Endothelial cell of umbilical vein (primary cell): ENCODE measurements at regions not wholly inside any gene's neighbourhood (a gene's known extent, or its start where the extent isn't known, plus 50 kb on each side); places are given as distances from the start of the nearest gene placed in this dataset.

Source experiments
- BruUV-seq: library from RNA; stranded (reverse); fragments of 400-500 nt; replicated peaks from 2 replicates; lab custom pipeline; 2021; lab: Mats Ljungman, UMichigan
- CTCF ChIA-PET: fragments of 300-600, 350-600 bp; sonication (Branson Sonifier 250); formaldehyde crosslinking; loops from one replicate; lab custom pipeline; 2021; ENCODE audit warnings: antibody characterized with exemption, inconsistent platforms; lab: Charles Lee
- POLR2A ChIA-PET: fragments of 300-600, 350-600 bp; sonication (Branson Sonifier 250); formaldehyde crosslinking; loops from one replicate; lab custom pipeline; 2021; ENCODE audit warnings: antibody characterized with exemption, inconsistent platforms; lab: Charles Lee
- DNase-seq: peaks from one replicate; pipeline ENCODE4 v3.0.0-alpha.2; 2011; ENCODE audit warnings: low read depth, low spot score
- FAIRE-seq: peaks from 2 replicates; lab custom pipeline; 2011; peaks lifted over from hg19 to GRCh38; lab: Jason Lieb, UNC
- H2AFZ ChIP-seq: 2 replicates; pipeline ENCODE4 v1.6.0; 2012; ENCODE audit warnings: low read depth, low read length, control low read depth, inconsistent platforms
- H3K27ac ChIP-seq: 2 replicates; pipeline ENCODE4 v1.5.1; 2011; ENCODE audit warnings: low read depth, mild to moderate bottlenecking, control low read depth, low read length, moderate library complexity; ENCODE audit not compliant: insufficient read depth
- H3K27me3 ChIP-seq, 2 experiments: 2 replicates each; pipeline versions ENCODE4 v1.6.0 to v1.6.1; 2011; ENCODE audit warnings: low read length in 2 of 2, mixed read lengths in 1 of 2; ENCODE audit not compliant: control insufficient read depth in 2 of 2, insufficient read depth in 2 of 2
- H3K36me3 ChIP-seq, 2 experiments: 2 replicates in 1 of 2; 3 replicates in 1 of 2; pipeline ENCODE4 v1.5.1; 2011; ENCODE audit warnings: low read length in 2 of 2, mild to moderate bottlenecking in 1 of 2, moderate library complexity in 1 of 2; ENCODE audit not compliant: control insufficient read depth in 2 of 2, insufficient read depth in 2 of 2; ENCODE audit errors: extremely low read depth in 1 of 2
- H3K4me1 ChIP-seq: 3 replicates; pipeline ENCODE4 v1.5.1; 2011; ENCODE audit warnings: mild to moderate bottlenecking, low read length; ENCODE audit not compliant: control insufficient read depth, insufficient read depth; ENCODE audit errors: extremely low read depth
- H3K4me2 ChIP-seq: 2 replicates; pipeline ENCODE4 v1.6.1; 2011; ENCODE audit warnings: low read length, control low read depth, mixed read lengths; ENCODE audit not compliant: insufficient read depth
- H3K4me3 ChIP-seq, 3 experiments: fragments of 200-600 bp in 1 of 3; sonication (generic), shearing (Covaris generic) in 1 of 3; replicated peaks in 1 of 3; 2 replicates each; pipeline ENCODE4 v1.5.1; 2011 to 2016; ENCODE audit warnings: control low read depth in 3 of 3, low read length in 3 of 3, mild to moderate bottlenecking in 2 of 3, inconsistent platforms in 1 of 3, low read depth in 1 of 3, moderate library complexity in 1 of 3; ENCODE audit not compliant: insufficient read depth in 1 of 3
- H3K79me2 ChIP-seq: 2 replicates; pipeline ENCODE4 v1.6.0; 2012; ENCODE audit warnings: low read length, inconsistent platforms; ENCODE audit not compliant: control insufficient read depth, insufficient read depth
- H3K9ac ChIP-seq: replicated peaks from 2 replicates; pipeline ENCODE3; 2011; ENCODE audit warnings: low read length, control low read depth; ENCODE audit not compliant: insufficient read depth; ENCODE audit errors: extremely low read depth
- H3K9me1 ChIP-seq: replicated peaks from 3 replicates; pipeline ENCODE4 v1.6.0; 2011; ENCODE audit warnings: mild to moderate bottlenecking, low read length; ENCODE audit not compliant: control insufficient read depth, insufficient read depth; ENCODE audit errors: extremely low read depth
- H3K9me3 ChIP-seq: replicated peaks from 2 replicates; pipeline ENCODE4 v1.5.1; 2012; ENCODE audit warnings: low read length, inconsistent platforms; ENCODE audit not compliant: control insufficient read depth, insufficient read depth
- H4K20me1 ChIP-seq: replicated peaks from 2 replicates; pipeline ENCODE3; 2011; ENCODE audit warnings: mild to moderate bottlenecking, low read length; ENCODE audit not compliant: control insufficient read depth, insufficient read depth; ENCODE audit errors: extremely low read depth
- CTCF ChIP-seq, 2 donors: IDR thresholded peaks; 1 replicate in 1 of 2; 2 replicates in 1 of 2; pipeline ENCODE4 v1.5.1; 2011; ENCODE audit warnings: low read length in 2 of 2, mild to moderate bottlenecking in 2 of 2, moderate library complexity in 2 of 2, control low read depth in 1 of 2, inconsistent platforms in 1 of 2, low read depth in 1 of 2; ENCODE audit not compliant: insufficient read depth in 1 of 2; ENCODE audit errors: extremely low read depth in 1 of 2
- EZH2 ChIP-seq: IDR thresholded peaks from 2 replicates; pipeline ENCODE4 v1.6.1; 2012; ENCODE audit warnings: borderline replicate concordance, low read depth, mild to moderate bottlenecking, moderate library complexity, low read length, inconsistent platforms; ENCODE audit not compliant: severe bottlenecking
- FOS ChIP-seq: IDR thresholded peaks from 2 replicates; pipeline ENCODE4 v1.6.1; 2011; ENCODE audit warnings: mild to moderate bottlenecking, low read length, moderate library complexity, borderline replicate concordance; ENCODE audit not compliant: insufficient read depth
- GATA2 ChIP-seq: IDR thresholded peaks from 2 replicates; pipeline ENCODE4 v1.7.0; 2011; ENCODE audit warnings: low read depth, mild to moderate bottlenecking, moderate library complexity, mixed read lengths, low read length; ENCODE audit not compliant: insufficient read length, insufficient read depth
- JUN ChIP-seq: IDR thresholded peaks from 2 replicates; pipeline ENCODE4 v1.6.1; 2011; ENCODE audit warnings: borderline replicate concordance, low read depth; ENCODE audit not compliant: insufficient read length, insufficient read depth
- MAX ChIP-seq: IDR thresholded peaks from 2 replicates; pipeline ENCODE4 v1.6.1; 2011; ENCODE audit not compliant: insufficient read depth, insufficient read length
- MYC ChIP-seq: IDR thresholded peaks from one replicate; pipeline ENCODE4 v1.6.1; 2011; ENCODE audit warnings: mild to moderate bottlenecking, low read depth, low read length
- POLR2A ChIP-seq: IDR thresholded peaks from 2 replicates; pipeline ENCODE4 v1.6.1; 2012; ENCODE audit warnings: low read depth, mild to moderate bottlenecking, control low read depth, low read length
- POLR2AphosphoS5 ChIP-seq: IDR thresholded peaks from 2 replicates; pipeline ENCODE4 v1.6.1; 2012; ENCODE audit warnings: low read depth, mild to moderate bottlenecking, control low read depth, low read length, moderate library complexity; ENCODE audit not compliant: insufficient read depth
- dilution Hi-C: fragments of 300-500 bp; cut with MboI; formaldehyde crosslinking; loops from one replicate; pipeline ENCODE4 v1.15.0; 2019; ENCODE audit warnings: low sequenced_read_pairs; ENCODE audit not compliant: extremely low pct_ligation_motif_present
- intact Hi-C: fragments of 100-400 bp; cut with micrococcal nuclease; formaldehyde crosslinking; loops from one replicate; pipeline ENCODE4 v1.10.0; 2022

- H3K4me1 ChIP-seq: no peaks in the 10 kb centered on the region
- H3K9me1 ChIP-seq: no peaks in the 10 kb centered on the region
- no peaks in the 10 kb centered on the region for H3K27me3 ChIP-seq
- dilution Hi-C loops (no loop called here), intact Hi-C loops (no loop called here)
- H4K20me1 ChIP-seq: no peaks in the 10 kb centered on the region
- ChIA-PET CTCF (interaction anchor here (0.8 to 2.0 kb wide), 2 partner anchors 10 to 20 kb away, joined by 3 to 8 read pairs; no protein-coding TSS in a partner anchor), POLR2A (no interaction called here)
- H3K79me2 ChIP-seq: no peaks in the 10 kb centered on the region
- DNase-seq: no peak
- H3K4me2 ChIP-seq: no peak overlapping the region
- no peak for TF ChIP-seq JUN
- no peak for TF ChIP-seq CTCF (IDR thresholded peaks at IDR 0.05; ENCODE audit: extremely low read depth in 1 of 2, insufficient read depth in 1 of 2, low read depth in 1 of 2, low read length in 2 of 2)
- no peak for TF ChIP-seq GATA2
- TF ChIP-seq MYC: no peak
- peaks cover 16 to 41% of the 10 kb centered on the region in 2 experiments for H3K36me3 ChIP-seq
- no peak overlapping the region for H3K27ac ChIP-seq
- no TSS peak for BruUV-seq
- no peak overlapping the region for H3K9ac ChIP-seq
- no peak for FAIRE-seq
- no peaks in the 10 kb centered on the region for H3K9me3 ChIP-seq
- H2AFZ ChIP-seq: no peak overlapping the region
- no peak overlapping the region for H3K4me3 ChIP-seq
Measured at GRCh38 chr6:144462058-144462457, 176.9 kb downstream of the UTRN start.

GRCh38 chr6:144466716-144467115 lies 181.6 kb downstream of the UTRN start:
- intact Hi-C loops (no loop called here), dilution Hi-C loops (no loop called here)
- H3K27ac ChIP-seq: no peak overlapping the region
- H3K9me1 ChIP-seq: no peaks in the 10 kb centered on the region
- H3K4me2 ChIP-seq: no peak overlapping the region
- no peak overlapping the region for H3K4me3 ChIP-seq
- POLR2A ChIA-PET: no interaction called here
- no peak overlapping the region for H3K9ac ChIP-seq
- CTCF ChIA-PET: interaction anchor here (3.4 kb wide), 1 partner anchor 15 kb away, joined by 13 read pairs; no protein-coding TSS in a partner anchor
- no peaks in the 10 kb centered on the region for H3K9me3 ChIP-seq
- H4K20me1 ChIP-seq: no peaks in the 10 kb centered on the region
- no peaks in the 10 kb centered on the region for H3K79me2 ChIP-seq
- no peak for FAIRE-seq
- BruUV-seq: no TSS peak
- H2AFZ ChIP-seq: no peak overlapping the region
- peaks cover 14 to 17% of the 10 kb centered on the region in 2 experiments for H3K36me3 ChIP-seq
- H3K4me1 ChIP-seq: no peaks in the 10 kb centered on the region
- DNase-seq: no peak
- TF ChIP-seq GATA2: no peak
- no peak for TF ChIP-seq POLR2A
- TF ChIP-seq FOS: no peak
- no peak for TF ChIP-seq POLR2AphosphoS5
- no peak for TF ChIP-seq EZH2
- no peak for TF ChIP-seq CTCF (IDR thresholded peaks at IDR 0.05; ENCODE audit: extremely low read depth in 1 of 2, insufficient read depth in 1 of 2, low read depth in 1 of 2, low read length in 2 of 2)
- no peak for TF ChIP-seq MYC
- TF ChIP-seq JUN: no peak
- TF ChIP-seq MAX: no peak
- no peaks in the 10 kb centered on the region for H3K27me3 ChIP-seq
